NCI-H146 treated with DMSO at 0.1 percent for 48 hours (cell line): ENCODE measurements at regions not wholly inside any gene's neighbourhood (a gene's known extent, or its start where the extent isn't known, plus 50 kb on each side); places are given as distances from the start of the nearest gene placed in this dataset.

Source experiments
- DNase-seq: peaks from one replicate; lab custom pipeline; 2025; ENCODE audit not compliant: unreplicated experiment; lab: John Stamatoyannopoulos, UW

DNA sequence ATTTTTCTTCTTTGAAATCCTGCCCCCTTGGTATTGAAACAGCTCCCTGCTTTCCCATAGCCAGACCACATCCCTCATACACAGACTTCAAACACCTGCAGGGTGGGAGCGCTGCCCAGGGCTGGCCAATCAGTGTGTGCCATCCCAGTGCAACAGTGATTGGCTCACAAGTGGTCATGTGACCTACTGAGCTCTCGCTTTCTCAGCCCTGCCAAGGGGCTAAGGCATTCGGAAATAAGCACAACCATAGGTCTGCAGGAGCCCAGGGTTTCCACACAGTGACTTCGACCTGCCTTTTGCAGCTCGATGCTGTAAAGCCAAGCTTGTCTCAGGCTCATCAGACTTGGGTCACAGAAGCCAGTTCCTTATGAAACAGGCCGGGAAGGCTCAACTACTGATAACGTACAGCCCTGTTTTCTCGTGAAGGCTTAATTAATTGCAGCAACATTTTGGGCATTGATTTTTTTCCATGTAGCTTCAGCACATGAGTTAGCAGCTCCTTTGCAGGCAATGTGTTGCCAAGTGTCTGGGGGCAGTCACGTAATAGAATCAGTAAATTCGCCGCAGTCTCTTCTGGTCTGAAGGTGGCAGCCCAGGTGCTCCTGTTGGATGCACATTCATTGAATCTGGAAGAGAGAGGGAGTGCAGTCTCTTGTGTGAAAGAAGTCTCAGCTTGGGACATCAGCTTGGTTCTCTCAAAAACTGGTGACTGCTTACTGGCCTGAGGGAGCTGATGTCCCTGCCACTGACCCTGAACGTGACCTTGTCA, 1091.8 kb downstream of the AACS start:
- DNase-seq, result no peak

DNA sequence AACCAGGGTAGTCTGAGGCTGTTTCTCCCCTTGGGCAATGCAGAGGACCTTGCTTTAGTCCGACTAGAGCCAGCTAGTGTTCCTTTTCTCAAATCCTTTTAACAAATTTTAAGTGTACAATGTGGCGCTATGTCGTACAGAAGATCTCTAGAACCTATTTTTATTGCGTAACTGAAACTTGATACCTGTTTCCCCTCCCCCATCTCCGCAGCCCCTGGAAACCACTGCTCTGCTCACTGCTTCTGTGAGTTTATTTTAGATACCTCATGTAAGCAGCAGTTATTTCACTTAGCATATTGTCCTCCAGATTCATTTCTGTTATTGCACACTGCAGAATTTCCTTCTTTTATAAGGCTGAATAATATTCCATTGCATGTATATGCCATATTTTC, 1092.3 kb downstream of the AACS start:
- DNase-seq, result no peak

GRCh38 chr12:126159139-126159538, 1093.9 kb downstream of the AACS start:
- DNase-seq, result no peak

DNA sequence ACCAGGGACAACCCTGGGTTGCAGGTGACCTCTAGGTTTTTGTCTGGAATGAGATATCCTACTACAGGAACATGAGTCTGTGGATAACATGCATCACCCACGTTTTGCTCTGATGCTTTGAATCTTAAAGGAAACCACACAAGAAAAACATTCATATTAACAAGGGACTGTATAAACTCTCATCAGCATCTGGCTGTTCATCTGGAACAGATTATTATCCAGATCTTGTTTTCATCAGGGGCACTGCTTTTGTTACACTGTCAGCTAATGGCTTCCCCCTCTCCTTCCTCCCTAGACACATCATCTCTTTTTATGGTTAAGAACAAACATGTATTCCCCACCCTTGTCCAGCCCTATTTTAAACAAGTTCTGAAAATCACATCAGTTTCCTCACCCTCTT, 1095.7 kb downstream of the AACS start:
- DNase-seq, result no peak

GRCh38 chr12:126163984-126164383, 1098.7 kb downstream of the AACS start:
- no peak for DNase-seq

GRCh38 chr12:126171937-126172559, 1106.8 kb downstream of the AACS start:
- no peak for DNase-seq

- no peak for DNase-seq
These were observed 1117.5 kb downstream of the AACS start for GRCh38 chr12:126182619-126183236.

GRCh38 chr12:126185025-126185424, 1119.8 kb downstream of the AACS start:
- DNase-seq, result no peak

DNA sequence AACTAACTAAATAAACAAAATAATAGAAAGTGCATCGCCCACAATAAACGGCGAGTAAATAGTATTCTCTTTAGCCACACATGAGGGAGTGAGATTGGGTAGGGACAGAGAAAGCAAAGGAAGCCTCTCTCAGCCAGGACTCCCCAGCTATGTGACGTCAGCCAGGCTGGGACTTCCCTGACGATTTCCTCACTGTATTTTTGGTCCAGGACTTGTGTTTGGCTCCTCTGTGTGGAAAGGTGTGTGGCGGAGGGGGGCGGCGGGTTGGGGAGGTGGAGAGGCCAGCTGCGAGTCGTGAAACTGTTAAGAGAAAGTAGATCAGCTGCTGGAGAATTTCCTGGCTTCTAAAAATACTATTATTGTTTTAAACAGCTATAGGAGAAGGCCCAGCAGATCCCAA, 1124.6 kb downstream of the AACS start:
- DNase-seq, result no peak

DNA sequence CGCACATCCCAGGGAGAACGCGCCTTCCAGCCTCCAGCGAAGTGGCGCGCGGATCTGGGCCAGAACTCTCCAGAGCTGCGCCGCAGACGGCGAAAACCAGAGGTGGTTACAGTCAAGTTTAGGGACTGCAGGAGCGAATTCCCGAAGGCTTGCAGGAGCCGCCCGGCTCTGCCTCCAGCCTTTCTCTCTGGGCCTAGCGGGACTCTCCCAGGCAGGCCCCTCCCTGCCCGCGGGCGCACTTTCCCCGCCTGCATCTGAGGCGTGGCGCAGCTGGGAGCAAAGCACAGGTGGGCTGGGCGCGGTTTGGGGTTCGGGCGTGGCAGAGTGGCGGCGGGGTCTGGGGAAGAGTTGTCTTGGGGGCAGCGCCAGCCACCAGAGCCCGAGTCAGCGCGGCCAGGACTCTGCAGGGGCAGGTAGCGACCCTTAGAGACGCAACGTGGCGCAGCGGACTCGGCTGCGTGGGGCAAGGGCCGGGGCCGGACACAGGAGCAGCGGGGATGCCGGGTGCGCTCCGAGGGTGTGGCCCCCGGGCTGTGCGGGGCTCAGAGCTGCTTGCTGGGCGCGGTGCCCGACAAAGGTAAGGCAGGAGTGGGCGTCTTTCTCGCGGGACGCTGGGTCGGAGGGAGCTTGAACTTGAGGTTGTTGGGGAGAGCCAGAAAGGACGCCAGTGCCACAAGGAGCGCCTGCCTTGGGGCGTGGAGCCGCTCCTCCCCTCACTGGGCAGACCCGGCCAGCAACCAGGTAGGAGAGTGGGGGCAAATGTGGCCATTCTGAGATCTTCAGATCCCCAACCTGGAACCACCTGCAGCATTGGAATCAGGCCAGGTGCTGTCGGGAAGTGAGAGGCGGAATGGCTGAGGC, 1126.0 kb downstream of the AACS start:
- DNase-seq, result no peak

GRCh38 chr12:126191949-126192348, 1126.7 kb downstream of the AACS start:
- no peak for DNase-seq

DNA sequence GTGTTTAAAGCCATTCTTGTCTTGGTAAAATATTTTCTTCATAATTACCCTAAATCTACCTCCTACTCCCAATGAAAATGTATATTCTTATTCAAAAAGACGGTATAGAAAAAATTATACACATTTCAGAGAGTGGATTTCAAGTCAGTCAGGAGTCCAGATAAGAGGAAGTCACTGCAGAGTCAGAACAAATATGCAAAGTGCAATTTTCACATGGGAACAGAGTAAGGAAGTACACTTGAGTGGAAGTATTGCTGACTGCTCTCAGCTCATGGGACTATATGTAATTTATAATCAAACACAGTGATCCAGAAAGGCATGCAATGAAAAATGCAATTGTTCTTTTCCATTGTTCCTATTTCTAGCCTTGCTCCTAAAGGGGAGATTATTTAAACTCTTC, 1128.0 kb downstream of the AACS start:
- no peak for DNase-seq

GRCh38 chr12:126196263-126196662, 1131.0 kb downstream of the AACS start:
- no peak for DNase-seq

- DNase-seq, result no peak
These were observed 1133.3 kb downstream of the AACS start for GRCh38 chr12:126198516-126198915.

- no peak for DNase-seq
These were observed 1133.9 kb downstream of the AACS start for GRCh38 chr12:126198966-126199692.

GRCh38 chr12:126201981-126202537, 1136.8 kb downstream of the AACS start:
- no peak for DNase-seq

DNA sequence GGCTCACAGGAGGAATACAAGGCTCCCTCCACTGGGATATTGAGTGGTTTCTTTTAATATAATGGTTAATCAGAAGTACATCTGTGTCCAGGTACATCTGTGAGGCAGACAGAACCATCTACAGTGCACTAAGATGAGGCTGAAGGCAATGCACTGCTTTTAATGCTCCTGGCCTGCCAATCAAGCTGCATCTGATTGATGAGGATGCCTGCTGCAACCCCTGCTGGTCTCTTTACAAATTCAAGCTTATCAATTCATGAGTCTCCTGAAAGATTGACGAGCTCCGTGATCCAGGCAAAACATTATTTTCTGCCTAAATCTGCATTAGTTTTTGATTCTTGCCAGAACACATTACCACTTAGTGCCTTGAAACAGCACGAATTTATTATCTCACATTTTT, 1139.1 kb downstream of the AACS start:
- DNase-seq, result no peak

GRCh38 chr12:126210026-126210425, 1144.8 kb downstream of the AACS start:
- DNase-seq, result no peak

DNA sequence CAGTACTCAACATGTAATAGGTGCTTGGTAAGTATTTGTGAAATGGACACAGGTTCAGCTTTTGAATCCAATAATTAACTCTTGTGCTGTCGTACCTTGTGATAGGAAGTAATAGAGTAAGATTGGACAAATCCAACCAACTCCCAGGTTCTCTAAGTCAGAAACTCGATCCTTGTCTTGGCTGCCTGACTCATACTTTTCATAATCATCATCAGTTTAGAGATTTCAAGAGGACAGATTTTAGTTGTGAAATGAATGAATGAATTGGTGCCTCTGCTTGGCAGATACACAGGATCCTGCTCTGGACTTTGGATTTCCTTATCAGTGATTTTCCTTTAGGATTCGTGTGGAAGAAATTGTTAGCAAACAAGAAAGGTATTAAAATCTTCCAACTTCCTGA, 1145.2 kb downstream of the AACS start:
- DNase-seq, result no peak

DNA sequence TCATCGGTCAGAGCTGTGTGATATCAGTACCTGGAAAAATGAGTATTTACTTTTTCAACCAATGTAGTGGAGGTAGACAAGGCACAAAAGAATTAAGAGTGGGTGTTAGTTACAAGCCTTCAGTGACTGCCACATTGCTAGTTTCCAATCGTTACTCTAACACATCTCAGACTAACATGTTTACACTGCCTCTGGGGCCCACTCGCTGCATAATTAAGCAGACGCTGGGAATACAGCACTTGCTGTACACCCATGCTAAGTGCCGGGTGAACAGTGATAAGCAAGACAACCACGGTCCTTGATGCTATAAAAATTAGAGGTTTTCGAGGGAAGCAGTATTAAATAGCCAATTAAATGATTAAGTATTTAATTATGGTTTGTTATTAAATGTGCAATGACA, 1147.6 kb downstream of the AACS start:
- no peak for DNase-seq
